Skeletal muscle cell (primary cell): ENCODE measurements at regions not wholly inside any gene's neighbourhood (a gene's known extent, or its start where the extent isn't known, plus 50 kb on each side); places are given as distances from the start of the nearest gene placed in this dataset.

Source experiments
- DNase-seq: peaks from one replicate; pipeline ENCODE4 v3.0.0-alpha.2; 2010; ENCODE audit warnings: low read depth
- H3K4me3 ChIP-seq: 2 replicates; pipeline ENCODE4 v1.5.1; 2011; ENCODE audit warnings: low read depth, mild to moderate bottlenecking, control low read depth, low read length, moderate library complexity

DNA sequence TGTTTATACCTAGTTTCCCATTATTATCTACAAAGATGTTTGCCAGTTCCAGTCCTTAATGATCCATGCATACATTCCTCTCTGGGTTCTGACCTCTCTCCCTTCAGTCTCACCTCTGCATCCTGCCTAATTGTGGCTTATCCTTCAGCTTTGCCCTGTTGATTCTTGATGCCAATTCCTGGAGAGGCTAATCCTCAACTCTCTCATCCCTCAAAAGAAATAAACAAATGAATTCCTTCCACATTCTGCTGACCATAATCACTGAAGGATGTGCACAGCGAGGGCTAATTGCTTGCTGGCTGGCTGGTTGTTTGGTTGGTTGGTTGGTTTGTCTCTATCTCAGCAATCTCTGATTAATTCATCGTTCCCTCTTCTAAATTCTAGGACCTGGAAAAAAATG lies 113.8 kb downstream of the IRS2 start:
- no peak overlapping the region for H3K4me3 ChIP-seq
- no peak for DNase-seq

GRCh38 chr13:109671919-109672318 lies 114.5 kb downstream of the IRS2 start:
- DNase-seq, result no peak
- no peak overlapping the region for H3K4me3 ChIP-seq

DNA sequence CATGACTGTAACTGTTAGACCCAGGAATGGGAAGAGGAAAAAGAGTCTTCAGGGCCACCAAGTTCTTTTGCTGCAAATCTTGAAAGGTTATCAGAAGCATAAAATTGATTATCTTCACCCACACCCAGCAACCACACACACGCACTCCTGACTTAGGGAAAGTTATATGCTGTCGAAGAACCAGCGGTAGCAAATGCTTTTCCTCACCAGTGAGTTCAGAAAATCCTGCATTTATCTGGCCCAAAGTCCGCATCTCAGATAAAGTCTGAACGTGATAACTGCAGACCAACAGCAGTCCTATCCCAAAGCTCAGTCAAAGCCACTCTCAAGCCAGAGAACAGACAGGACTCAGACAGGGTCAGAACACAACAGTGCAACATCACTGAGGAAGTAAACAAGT lies 115.6 kb downstream of the IRS2 start:
- no peak overlapping the region for H3K4me3 ChIP-seq
- DNase-seq, result no peak

DNA sequence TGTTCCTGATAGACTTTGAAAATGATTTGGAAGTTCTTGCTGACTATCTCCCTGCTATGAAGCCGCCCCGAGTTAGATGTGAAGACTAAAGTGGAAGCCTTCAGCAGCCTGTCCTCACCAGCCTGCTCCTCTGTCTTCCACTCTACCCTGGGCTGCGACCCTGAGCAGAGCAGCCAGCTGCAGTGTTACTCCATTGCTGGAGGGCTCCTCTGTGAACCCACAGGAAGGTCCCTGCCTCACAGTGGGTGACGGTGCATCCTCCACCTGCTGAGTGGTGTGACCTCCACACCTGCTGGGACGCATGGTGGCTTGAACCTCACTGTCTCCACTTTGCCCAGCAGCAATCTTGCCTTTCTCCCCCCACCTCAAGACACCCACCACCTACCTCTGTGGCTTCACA lies 116.4 kb downstream of the IRS2 start:
- no peak overlapping the region for H3K4me3 ChIP-seq
- DNase-seq, result no peak

DNA sequence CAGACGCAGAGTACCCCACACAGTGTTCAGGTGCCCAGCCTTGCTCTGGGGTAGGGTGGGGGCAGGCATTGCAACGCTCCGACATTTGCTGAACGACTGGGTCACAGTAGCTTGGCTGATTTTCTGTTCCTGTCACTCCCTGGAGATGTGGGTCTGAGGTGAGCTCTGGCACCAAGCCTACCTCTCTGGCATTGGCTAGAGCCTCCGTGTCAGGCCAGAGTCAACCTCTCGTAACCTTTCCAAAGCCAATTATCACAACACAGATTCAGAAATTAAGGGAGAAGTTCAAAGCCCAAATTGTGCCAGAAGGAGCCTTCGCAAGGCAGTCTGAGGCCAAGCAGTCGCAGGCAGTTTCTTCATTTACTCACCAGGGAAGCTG lies 117.2 kb downstream of the IRS2 start:
- no peak overlapping the region for H3K4me3 ChIP-seq
- DNase-seq, result no peak

DNA sequence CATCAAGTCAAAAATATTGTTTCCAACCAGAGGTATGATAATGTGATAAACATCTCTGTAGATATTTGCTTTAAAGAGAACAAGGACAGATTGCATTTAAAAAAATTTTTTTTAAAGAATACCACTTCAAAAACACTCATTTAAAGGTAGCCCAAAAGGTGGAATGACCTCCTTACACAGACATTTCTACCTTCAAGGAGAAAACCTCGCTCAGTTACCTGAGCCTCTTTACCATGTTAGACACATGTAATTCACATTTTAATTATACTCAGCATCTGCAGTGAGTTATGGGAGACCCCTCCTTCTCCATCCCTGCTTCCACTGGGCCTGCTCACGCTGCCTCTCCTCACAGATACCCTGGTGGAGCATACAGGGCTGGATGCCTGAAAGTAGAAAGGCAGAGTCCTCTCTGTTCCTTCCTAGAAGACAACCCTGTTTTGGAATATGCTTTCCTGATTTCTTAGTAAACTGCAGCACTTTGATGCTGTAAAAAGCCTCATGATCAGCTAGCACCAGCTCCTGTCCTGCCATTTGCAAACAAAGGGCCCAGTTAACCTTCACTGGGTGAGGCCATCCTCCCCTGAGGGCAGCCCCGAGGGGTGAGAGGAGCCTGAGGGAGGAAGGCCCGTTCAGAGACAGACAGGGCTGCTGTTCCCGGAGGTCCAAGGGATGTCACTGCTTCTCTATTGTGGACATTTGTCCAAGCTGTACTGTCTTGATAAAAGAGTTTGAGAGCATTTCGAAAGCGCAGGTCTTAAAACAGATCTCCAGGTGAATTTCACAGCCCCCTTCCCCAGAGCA lies 117.8 kb downstream of the IRS2 start:
- no peak for DNase-seq
- H3K4me3 ChIP-seq, result no peak overlapping the region

- no peak for DNase-seq
- no peak overlapping the region for H3K4me3 ChIP-seq
Observed at GRCh38 chr13:109667807-109668291, 118.5 kb downstream of the IRS2 start.

- H3K4me3 ChIP-seq, result no peak overlapping the region
- DNase-seq, result no peak
Observed at GRCh38 chr13:109667056-109667455, 119.3 kb downstream of the IRS2 start.

- no peak for DNase-seq
- H3K4me3 ChIP-seq, result no peak overlapping the region
Observed at GRCh38 chr13:109666656-109667055, 119.7 kb downstream of the IRS2 start.

DNA sequence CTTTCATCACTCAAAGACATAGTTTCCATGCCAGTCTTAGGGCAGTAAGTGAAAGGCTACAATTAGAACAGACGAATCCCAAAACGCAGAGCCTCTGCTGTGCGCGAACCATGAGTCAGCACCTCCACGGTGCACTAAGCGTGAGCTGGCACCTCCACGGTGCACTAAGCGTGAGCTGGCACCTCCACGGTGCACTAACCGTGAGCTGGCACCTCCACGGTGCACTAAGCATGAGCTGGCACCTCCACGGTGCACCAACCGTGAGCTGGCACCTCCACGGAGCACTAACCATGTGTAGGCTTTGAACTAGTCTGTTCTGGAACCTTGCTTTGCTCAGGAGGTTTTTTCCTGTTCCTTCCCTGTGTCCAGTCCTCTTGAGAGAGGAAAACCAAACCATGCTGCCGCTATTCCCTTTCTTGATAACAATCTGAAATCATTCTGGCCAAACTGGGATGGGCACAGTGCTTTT lies 120.6 kb downstream of the IRS2 start:
- no peak overlapping the region for H3K4me3 ChIP-seq
- DNase-seq, result no peak

DNA sequence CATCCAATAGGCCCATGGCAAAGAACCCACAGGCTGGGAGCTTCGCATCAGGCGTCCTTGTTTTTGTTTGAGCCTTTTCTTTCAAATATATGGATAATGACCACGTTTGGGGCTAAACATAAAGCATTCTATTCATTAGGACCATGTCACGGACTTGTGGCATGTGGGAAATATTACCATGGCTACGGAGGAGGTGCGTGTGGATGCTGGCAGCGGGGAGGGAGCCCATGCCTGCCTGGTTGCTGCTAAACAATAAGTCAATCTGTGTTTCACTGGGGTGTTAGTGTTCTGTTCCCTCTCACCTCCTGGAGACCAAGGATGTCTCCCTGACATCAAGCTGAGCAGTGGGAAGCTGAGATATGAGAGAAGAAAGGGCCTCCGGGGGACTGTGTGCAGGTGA lies 121.1 kb downstream of the IRS2 start:
- no peak overlapping the region for H3K4me3 ChIP-seq
- DNase-seq, result no peak

DNA sequence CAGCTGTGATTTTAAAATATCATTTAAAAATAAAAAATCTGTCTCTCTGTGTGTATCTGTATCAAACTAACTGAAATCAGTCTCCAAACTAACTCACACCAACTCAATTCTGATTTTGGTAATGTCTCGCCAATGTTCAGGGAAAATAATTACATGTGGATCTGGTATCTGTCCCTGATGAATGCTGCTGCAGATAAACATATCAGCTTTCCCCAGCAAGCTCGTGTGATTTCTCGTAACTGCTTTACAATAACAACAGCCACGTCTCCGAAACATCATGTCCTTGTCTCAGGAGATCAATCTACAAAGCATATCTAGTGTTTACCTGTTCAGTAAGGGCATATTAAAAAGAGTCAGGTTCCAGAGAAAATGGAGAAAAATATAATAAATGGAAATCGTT lies 129.0 kb downstream of the IRS2 start:
- DNase-seq, result no peak
- no peak overlapping the region for H3K4me3 ChIP-seq

- H3K4me3 ChIP-seq, result no peak overlapping the region
Observed at GRCh38 chr13:109656206-109656605, 130.2 kb downstream of the IRS2 start.

DNA sequence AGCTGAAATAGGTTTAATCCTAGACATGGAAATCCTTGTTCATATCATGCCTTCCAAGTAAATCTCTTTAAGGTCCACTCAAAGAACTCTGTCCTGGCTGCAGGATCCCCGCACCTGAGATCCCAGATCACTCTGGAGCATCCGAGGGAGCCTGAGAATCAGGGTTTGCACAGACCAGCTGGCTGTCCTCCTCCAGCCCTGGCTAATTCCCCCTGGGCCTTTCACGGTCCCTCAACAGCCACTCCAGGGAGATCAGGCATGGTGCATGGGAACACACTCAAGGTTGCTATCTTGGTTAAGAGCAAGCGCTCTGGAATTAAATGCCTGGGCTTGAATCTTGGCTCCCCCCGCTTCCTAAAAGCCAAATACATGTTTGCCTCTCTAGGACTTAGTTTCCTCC lies 130.8 kb downstream of the IRS2 start:
- DNase-seq, result no peak
- no peak overlapping the region for H3K4me3 ChIP-seq

More at GRCh38 chr13:109656206-109656605, 130.2 kb downstream of the IRS2 start:
- no peak for DNase-seq

- DNase-seq, result peak; percentile 62
- H3K4me3 ChIP-seq, result no peak overlapping the region
Observed at GRCh38 chr13:109655206-109655600, 131.2 kb downstream of the IRS2 start.

- DNase-seq, result peak; percentile 91
- H3K4me3 ChIP-seq, result no peak overlapping the region
Observed at GRCh38 chr13:109654341-109655205, 131.8 kb downstream of the IRS2 start.

DNA sequence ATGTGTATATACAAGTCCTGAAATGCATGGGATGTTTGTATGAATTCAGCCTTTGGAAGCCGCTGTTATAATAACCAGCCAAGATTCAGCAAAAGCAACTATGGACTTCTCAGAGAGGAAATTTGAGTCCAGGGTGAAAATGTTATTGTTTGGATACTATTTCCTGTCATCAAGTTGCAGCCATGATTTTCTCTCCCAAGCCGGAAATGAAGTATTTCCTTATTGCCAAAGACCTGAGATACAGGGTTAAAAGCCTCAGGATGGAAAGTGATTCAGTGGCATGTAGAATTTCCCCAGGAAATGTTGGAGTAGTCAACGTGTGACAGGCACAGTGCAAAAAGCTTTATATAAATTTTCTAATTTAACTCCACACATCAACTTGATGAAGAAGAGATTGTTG lies 133.9 kb downstream of the IRS2 start:
- H3K4me3 ChIP-seq, result no peak overlapping the region
- peak; percentile 55 for DNase-seq

DNA sequence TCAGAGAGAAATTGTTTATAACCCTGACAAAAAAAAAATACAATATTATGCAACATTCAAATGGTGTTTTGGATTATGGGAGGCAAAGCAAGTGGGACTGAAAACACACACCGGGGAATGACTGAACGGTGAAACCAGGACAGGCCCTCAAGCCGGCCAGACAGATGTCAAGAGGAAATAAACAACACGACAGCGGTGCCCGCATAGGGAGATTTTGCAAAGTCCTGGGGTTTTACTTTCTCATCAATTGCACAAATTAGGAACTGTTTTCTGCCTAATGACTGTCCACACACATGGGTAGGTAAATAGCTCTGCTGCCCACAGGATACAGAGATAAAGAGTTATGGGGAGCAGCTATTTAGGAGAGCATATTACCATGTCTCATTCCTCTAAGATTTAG lies 134.5 kb downstream of the IRS2 start:
- H3K4me3 ChIP-seq, result no peak overlapping the region
- DNase-seq, result no peak

- no peak for DNase-seq
- no peak overlapping the region for H3K4me3 ChIP-seq
Observed at GRCh38 chr13:109651311-109651710, 135.1 kb downstream of the IRS2 start.

DNA sequence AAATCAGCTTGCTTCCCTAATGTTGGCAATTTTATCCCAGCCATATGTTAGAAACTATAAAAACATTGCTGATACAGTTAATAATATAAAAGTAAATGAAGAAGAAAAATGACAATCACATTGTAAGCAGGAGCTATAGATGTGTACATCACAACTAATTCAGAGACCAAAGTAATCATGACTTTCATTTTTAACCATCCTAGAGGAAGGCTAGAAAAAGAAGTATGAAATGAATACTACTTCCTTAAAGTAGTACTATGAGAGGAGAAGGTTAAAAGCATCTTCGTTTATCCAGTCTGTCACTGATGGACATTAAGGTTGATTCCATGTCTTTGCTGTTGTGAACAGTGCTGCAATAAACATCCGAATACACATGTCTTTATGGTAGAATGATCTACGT lies 135.5 kb downstream of the IRS2 start:
- no peak for DNase-seq
- no peak overlapping the region for H3K4me3 ChIP-seq

GRCh38 chr13:109649713-109650112 lies 136.7 kb downstream of the IRS2 start:
- no peak for DNase-seq
- H3K4me3 ChIP-seq, result no peak overlapping the region
